Tibial nerve (tissue), 4 donors: ENCODE measurements at regions not wholly inside any gene's neighbourhood (a gene's known extent, or its start where the extent isn't known, plus 50 kb on each side); places are given as distances from the start of the nearest gene placed in this dataset.
A peak's percentile ranks its signal among the peaks of the same experiment; 100 is the strongest.

Experiments used
- DNase-seq, 2 donors: peaks; one replicate each; pipeline ENCODE4 v3.0.0-alpha.2; 2019; ENCODE audit warnings: low spot score in 2 of 2
- H3K27ac ChIP-seq, 4 donors: fragments of 200-600 bp; sonication (generic) in 3 of 4; one replicate each; pipeline ENCODE4 v1.5.1; 2017 to 2019; ENCODE audit warnings: mild to moderate bottlenecking in 1 of 4
- H3K27me3 ChIP-seq, 2 donors: fragments of 200-600 bp; sonication (generic) in 1 of 2; one replicate each; pipeline versions ENCODE4 v1.5.1 to v1.6.0; 2017 to 2019
- H3K36me3 ChIP-seq, 3 donors: fragments of 200-600 bp; sonication (generic); one replicate each; pipeline ENCODE4 v1.5.1; 2018 to 2019
- H3K4me1 ChIP-seq, 4 donors: fragments of 200-600 bp; sonication (generic) in 3 of 4; one replicate each; pipeline ENCODE4 v1.5.1; 2017 to 2019
- H3K4me3 ChIP-seq, 4 donors: fragments of 200-600 bp; sonication (generic) in 3 of 4; one replicate each; pipeline ENCODE4 v1.5.1; 2017 to 2019; ENCODE audit warnings: mild to moderate bottlenecking in 1 of 4, moderate library complexity in 1 of 4
- H3K9me3 ChIP-seq, 4 donors: fragments of 200-600 bp; sonication (generic) in 3 of 4; one replicate each; pipeline ENCODE4 v1.5.1; 2017 to 2019
- CTCF ChIP-seq, 5 experiments: fragments of 200-600 bp in 3 of 5; fragments of 450-650 bp in 2 of 5; sonication (generic) in 3 of 5; IDR thresholded peaks; one replicate each; pipeline ENCODE4 v1.5.1; 2016 to 2019; ENCODE audit warnings: antibody characterized with exemption in 5 of 5, mild to moderate bottlenecking in 3 of 5, moderate library complexity in 2 of 5
- EP300 ChIP-seq, 2 donors: sonication (generic); formaldehyde crosslinking; IDR thresholded peaks; one replicate each; pipeline ENCODE4 v1.6.1; 2017; ENCODE audit warnings: antibody characterized with exemption in 2 of 2, mild to moderate bottlenecking in 1 of 2
- POLR2A ChIP-seq, 2 donors: fragments of 450-650 bp; IDR thresholded peaks; one replicate each; pipeline ENCODE4 v1.6.1; 2017; ENCODE audit warnings: antibody characterized with exemption in 2 of 2, mild to moderate bottlenecking in 2 of 2, moderate library complexity in 2 of 2
- WGBS, 2 donors: methylation state at CpG; one replicate each; pipeline ENCODE4 v1.1.5; 2018; 5-methylcytosine and 5-hydroxymethylcytosine counted together

- Histone ChIP-seq H3K4me3 (no peak overlapping the region), H3K4me1 (peaks cover 3 to 33% (median 20%) of the 10 kb centered on the region in 4 donors), H3K9me3 (no peaks in the 10 kb centered on the region), H3K36me3 (peaks cover 1 to 82% (median 36%) of the 10 kb centered on the region in 3 donors), H3K27ac (no peak overlapping the region), H3K27me3 (no peaks in the 10 kb centered on the region)
- 82 to 83% methylated on average over 26 of the region's 28 CpGs for WGBS, 2 donors
- no peak for TF ChIP-seq POLR2A (IDR thresholded peaks at IDR 0.05)
- DNase-seq: no peak
Measured at GRCh38 chr17:77487677-77488530, 347.1 kb downstream of the SEC14L1 start.

DNA sequence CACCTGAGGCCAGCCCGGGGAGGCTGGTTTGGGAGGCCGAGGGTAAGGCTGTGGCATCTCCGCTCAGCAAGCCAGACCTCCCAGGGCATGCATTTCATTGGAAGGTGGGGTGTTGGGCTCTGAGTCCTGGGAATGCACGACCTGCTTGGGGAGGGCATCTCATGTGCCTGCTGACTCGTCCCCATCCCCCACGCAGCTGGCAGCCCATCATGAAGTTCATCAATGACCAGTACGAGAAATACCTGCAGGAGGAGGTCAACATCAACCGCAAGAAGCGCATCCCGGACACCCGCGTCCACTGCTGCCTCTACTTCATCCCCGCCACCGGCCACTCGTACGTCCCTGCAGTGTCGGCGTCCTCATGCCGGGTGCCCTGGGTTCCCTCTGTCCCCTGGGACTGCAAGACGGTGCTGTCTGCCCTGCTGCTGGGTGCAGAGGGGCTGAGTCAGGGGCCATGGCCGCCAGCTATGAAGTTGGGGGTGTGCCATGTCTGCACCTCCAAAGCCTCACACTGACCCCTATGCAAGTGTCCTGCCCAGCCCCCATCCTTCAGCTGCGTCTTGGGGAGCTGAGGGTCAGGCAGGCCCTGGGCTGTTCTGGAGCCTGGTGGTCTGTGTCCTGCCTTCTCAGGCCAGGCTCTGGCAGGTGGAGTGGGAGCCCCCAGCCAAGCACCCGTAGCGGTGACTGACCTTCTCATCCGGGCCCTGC is 347.9 kb downstream of the SEC14L1 start:
- H3K9me3 ChIP-seq: no peaks in the 10 kb centered on the region
- H3K36me3 ChIP-seq: peaks cover 0 to 80% (median 37%) of the 10 kb centered on the region in 3 donors
- H3K4me3 ChIP-seq: no peak overlapping the region
- DNase-seq: no peak
- no peaks in the 10 kb centered on the region for H3K27me3 ChIP-seq
- peak overlapping the region in 3 of 4 donors; percentile 58 to 77 (median 68) for H3K27ac ChIP-seq
- WGBS, 2 donors: 82 to 89% methylated on average over 19 to 25 of the region's 25 CpGs
- TF ChIP-seq CTCF (IDR thresholded peaks at IDR 0.05) (no peak), EP300 (IDR thresholded peaks at IDR 0.05) (no peak), POLR2A (IDR thresholded peaks at IDR 0.05) (no peak)
- H3K4me1 ChIP-seq: peaks cover 3 to 36% (median 18%) of the 10 kb centered on the region in 4 donors

- WGBS, 2 donors: 71 to 75% methylated on average over 14 to 18 of the region's 19 CpGs
- H3K27ac ChIP-seq: peak overlapping the region in 3 of 4 donors; percentile 58 to 77 (median 68)
Measured at GRCh38 chr17:77489239-77489892, 348.6 kb downstream of the SEC14L1 start.

GRCh38 chr17:77489893-77490255 is 349.1 kb downstream of the SEC14L1 start:
- WGBS, 2 donors: 20 to 23% methylated on average over 7 to 11 of the region's 11 CpGs
- no peak overlapping the region for H3K4me3 ChIP-seq
- peak overlapping the region in 3 of 4 donors; percentile 58 to 77 (median 68) for H3K27ac ChIP-seq
- H3K27me3 ChIP-seq: no peaks in the 10 kb centered on the region
- H3K36me3 ChIP-seq: peaks cover 0 to 83% (median 37%) of the 10 kb centered on the region in 3 donors
- H3K9me3 ChIP-seq: no peaks in the 10 kb centered on the region
- TF ChIP-seq EP300 (IDR thresholded peaks at IDR 0.05) (peak; percentile 67 to 91), POLR2A (IDR thresholded peaks at IDR 0.05) (no peak)
- peaks cover 3 to 47% (median 23%) of the 10 kb centered on the region in 4 donors for H3K4me1 ChIP-seq
- peak; percentile 73 to 83 for DNase-seq

More at GRCh38 chr17:77489239-77489892, 348.6 kb downstream of the SEC14L1 start:
- Histone ChIP-seq H3K27me3 (no peaks in the 10 kb centered on the region), H3K9me3 (no peaks in the 10 kb centered on the region), H3K4me3 (no peak overlapping the region), H3K36me3 (peaks cover 0 to 83% (median 37%) of the 10 kb centered on the region in 3 donors), H3K4me1 (peaks cover 3 to 42% (median 20%) of the 10 kb centered on the region in 4 donors)
- no peak for DNase-seq
- no peak for TF ChIP-seq EP300 (IDR thresholded peaks at IDR 0.05)

DNA sequence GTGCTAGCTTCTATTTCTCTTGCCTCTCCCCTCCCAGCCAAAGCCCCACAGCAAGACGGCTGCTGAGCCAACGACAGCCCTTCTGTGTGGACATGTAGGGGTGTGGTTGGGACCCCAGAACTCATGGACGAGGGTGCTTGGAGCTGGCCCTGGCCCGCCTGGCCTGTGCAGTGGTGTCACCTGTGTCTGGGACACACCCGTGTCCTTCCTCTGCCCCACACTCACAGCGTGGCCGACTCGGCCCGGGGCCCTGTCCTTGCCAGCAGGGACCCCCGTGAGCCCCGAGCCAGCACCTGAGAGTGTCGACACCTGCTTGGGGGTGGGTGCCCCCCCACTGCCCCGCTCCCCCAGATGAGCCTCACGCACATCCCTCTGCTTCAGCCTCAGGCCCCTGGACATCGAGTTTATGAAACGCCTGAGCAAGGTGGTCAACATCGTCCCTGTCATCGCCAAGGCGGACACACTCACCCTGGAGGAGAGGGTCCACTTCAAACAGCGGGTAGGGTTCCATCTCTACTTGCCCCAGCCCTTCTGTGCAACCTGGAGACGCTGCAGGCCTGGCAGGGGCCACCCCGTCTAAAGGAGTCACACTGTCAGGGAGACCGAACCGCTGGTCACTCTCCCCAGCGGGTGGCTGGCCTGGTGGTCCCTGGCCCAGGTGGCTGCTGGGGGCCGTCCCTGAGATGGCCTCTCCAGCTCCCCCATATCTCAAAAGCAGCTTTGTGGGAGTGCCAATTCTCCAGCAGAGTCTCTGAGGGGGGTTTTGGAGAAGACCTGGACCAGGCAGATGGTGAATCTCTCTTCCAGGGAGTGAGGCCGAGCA is 349.8 kb downstream of the SEC14L1 start:
- peak in 1 of 2 donors; percentile 11 for DNase-seq
- no peak for TF ChIP-seq EP300 (IDR thresholded peaks at IDR 0.05)
- no peak for TF ChIP-seq POLR2A (IDR thresholded peaks at IDR 0.05)
- no peak for TF ChIP-seq CTCF (IDR thresholded peaks at IDR 0.05)
- H3K4me3 ChIP-seq: no peak overlapping the region
- H3K27ac ChIP-seq: peak overlapping the region in 3 of 4 donors; percentile 21 to 77 (median 68)
- H3K4me1 ChIP-seq: peaks cover 3 to 53% (median 24%) of the 10 kb centered on the region in 4 donors
- 78 to 81% methylated on average over 17 to 21 of the region's 27 CpGs for WGBS, 2 donors
- H3K36me3 ChIP-seq: peaks cover 0 to 81% (median 40%) of the 10 kb centered on the region in 3 donors
- no peaks in the 10 kb centered on the region for H3K27me3 ChIP-seq
- H3K9me3 ChIP-seq: no peaks in the 10 kb centered on the region
